GM18519 (cell line): ENCODE measurements at regions not wholly inside any gene's neighbourhood (a gene's known extent, or its start where the extent isn't known, plus 50 kb on each side); places are given as distances from the start of the nearest gene placed in this dataset.

ENCODE experiments used
- ATAC-seq: cut with Tn5 transposase; IDR thresholded peaks from one replicate; pipeline ENCODE4 v1.9.1; 2021; ENCODE audit warnings: mild to moderate bottlenecking, moderate library complexity; ENCODE audit not compliant: unreplicated experiment, low FRiP score

GRCh38 chr2:185145316-185146121, 547.2 kb downstream of the ZNF804A start:
- no peak for ATAC-seq

- no peak for ATAC-seq
Observed at GRCh38 chr2:185147361-185147760, 549.0 kb downstream of the ZNF804A start.

GRCh38 chr2:185152186-185152585, 553.9 kb downstream of the ZNF804A start:
- ATAC-seq: no peak

- ATAC-seq: no peak
Observed at GRCh38 chr2:185161701-185162100, 563.4 kb downstream of the ZNF804A start.

- ATAC-seq: no peak
Observed at GRCh38 chr2:185174353-185174752, 564.3 kb upstream of the FSIP2 start.

GRCh38 chr2:185179743-185180142, 558.9 kb upstream of the FSIP2 start:
- no peak for ATAC-seq

- ATAC-seq: no peak
Observed at GRCh38 chr2:185181901-185182300, 556.7 kb upstream of the FSIP2 start.

GRCh38 chr2:185185044-185185443, 553.6 kb upstream of the FSIP2 start:
- no peak for ATAC-seq

GRCh38 chr2:185187421-185187820, 551.2 kb upstream of the FSIP2 start:
- no peak for ATAC-seq

GRCh38 chr2:185188656-185189055, 549.9 kb upstream of the FSIP2 start:
- no peak for ATAC-seq

GRCh38 chr2:185201063-185201462, 537.5 kb upstream of the FSIP2 start:
- no peak for ATAC-seq

GRCh38 chr2:185202381-185202780, 536.2 kb upstream of the FSIP2 start:
- ATAC-seq: no peak

- ATAC-seq: no peak
Observed at GRCh38 chr2:185202945-185203528, 535.6 kb upstream of the FSIP2 start.

- no peak for ATAC-seq
Observed at GRCh38 chr2:185208261-185208660, 530.3 kb upstream of the FSIP2 start.

GRCh38 chr2:185215497-185215896, 523.1 kb upstream of the FSIP2 start:
- peak; percentile 54 for ATAC-seq

GRCh38 chr2:185219981-185220380, 518.6 kb upstream of the FSIP2 start:
- no peak for ATAC-seq

GRCh38 chr2:185222311-185222710, 516.3 kb upstream of the FSIP2 start:
- no peak for ATAC-seq

GRCh38 chr2:185227391-185227790, 511.2 kb upstream of the FSIP2 start:
- ATAC-seq: no peak

- ATAC-seq: no peak
Observed at GRCh38 chr2:185239491-185239890, 499.1 kb upstream of the FSIP2 start.

- no peak for ATAC-seq
Observed at GRCh38 chr2:185240796-185241195, 497.8 kb upstream of the FSIP2 start.

GRCh38 chr2:185241556-185241955, 497.0 kb upstream of the FSIP2 start:
- ATAC-seq: no peak

- ATAC-seq: no peak
Observed at GRCh38 chr2:185242462-185242861, 496.1 kb upstream of the FSIP2 start.
